Trophoblast cell (in vitro differentiated cells and primary cell): ENCODE measurements at regions not wholly inside any gene's neighbourhood (a gene's known extent, or its start where the extent isn't known, plus 50 kb on each side); places are given as distances from the start of the nearest gene placed in this dataset.
A peak's percentile ranks its signal among the peaks of the same experiment; 100 is the strongest.

ENCODE experiments used
- DNase-seq, 2 donors: peaks; one replicate each; pipeline ENCODE4 v3.0.0-alpha.2; 2016
- H2AFZ ChIP-seq: 2 replicates; pipeline ENCODE4 v1.6.1; 2013; ENCODE audit warnings: low read length, moderate library complexity, mild to moderate bottlenecking; ENCODE audit not compliant: insufficient read depth, poor library complexity
- H2AK5ac ChIP-seq: 2 replicates; pipeline ENCODE4 v1.6.1; 2013; ENCODE audit warnings: mild to moderate bottlenecking, low read length
- H2BK120ac ChIP-seq: 2 replicates; pipeline ENCODE4 v1.6.1; 2013; ENCODE audit warnings: low read length, mild to moderate bottlenecking, moderate library complexity; ENCODE audit not compliant: insufficient read depth, poor library complexity
- H2BK12ac ChIP-seq: 2 replicates; pipeline ENCODE4 v1.6.1; 2013; ENCODE audit warnings: mild to moderate bottlenecking, low read length, moderate library complexity
- H2BK5ac ChIP-seq: 2 replicates; pipeline ENCODE4 v1.6.1; 2013; ENCODE audit warnings: low read length, low read depth, moderate library complexity, mild to moderate bottlenecking; ENCODE audit not compliant: poor library complexity
- H3K14ac ChIP-seq: 2 replicates; pipeline ENCODE4 v1.6.1; 2013; ENCODE audit warnings: mild to moderate bottlenecking, low read length
- H3K18ac ChIP-seq: 2 replicates; pipeline ENCODE4 v1.6.1; 2013; ENCODE audit warnings: mild to moderate bottlenecking, low read length
- H3K23ac ChIP-seq: 2 replicates; pipeline ENCODE4 v1.6.1; 2013; ENCODE audit warnings: low read length
- H3K27ac ChIP-seq: 2 replicates; pipeline ENCODE4 v1.5.1; 2013; ENCODE audit warnings: low read depth, mild to moderate bottlenecking, inconsistent platforms, low read length, moderate library complexity
- H3K27me3 ChIP-seq: 2 replicates; pipeline ENCODE4 v1.6.1; 2013; ENCODE audit warnings: inconsistent platforms, mild to moderate bottlenecking, low read length, moderate library complexity; ENCODE audit not compliant: insufficient read depth
- H3K36me3 ChIP-seq, 2 experiments: 1 replicate in 1 of 2; 2 replicates in 1 of 2; pipeline ENCODE4 v1.6.1; 2013; ENCODE audit warnings: low read length in 2 of 2, mild to moderate bottlenecking in 2 of 2, moderate library complexity in 1 of 2; ENCODE audit not compliant: insufficient read depth in 2 of 2, control insufficient read depth in 1 of 2
- H3K4ac ChIP-seq: 2 replicates; pipeline ENCODE4 v1.6.1; 2013; ENCODE audit warnings: low read depth, mild to moderate bottlenecking, low read length, moderate library complexity
- H3K4me1 ChIP-seq, 2 experiments: 1 replicate in 1 of 2; 2 replicates in 1 of 2; pipeline ENCODE4 v1.6.1; 2013; ENCODE audit warnings: low read length in 2 of 2, mild to moderate bottlenecking in 2 of 2, moderate library complexity in 1 of 2; ENCODE audit not compliant: insufficient read depth in 2 of 2, control insufficient read depth in 1 of 2
- H3K4me2 ChIP-seq: 2 replicates; pipeline ENCODE4 v1.6.1; 2013; ENCODE audit warnings: inconsistent platforms, mild to moderate bottlenecking, low read length, moderate library complexity
- H3K4me3 ChIP-seq: 2 replicates; pipeline ENCODE4 v1.5.1; 2013; ENCODE audit warnings: mild to moderate bottlenecking, low read depth, low read length, inconsistent platforms
- H3K79me1 ChIP-seq: one replicate; pipeline ENCODE4 v1.6.1; 2013; ENCODE audit warnings: low read length
- H3K79me2 ChIP-seq: 2 replicates; pipeline ENCODE4 v1.6.1; 2013; ENCODE audit warnings: low read length, mild to moderate bottlenecking; ENCODE audit not compliant: control insufficient read depth, insufficient read depth, poor library complexity
- H3K9ac ChIP-seq: 2 replicates; pipeline ENCODE4 v1.6.1; 2013; ENCODE audit warnings: mild to moderate bottlenecking, low read length
- H3K9me3 ChIP-seq: 2 replicates; pipeline ENCODE4 v1.6.1; 2013; ENCODE audit warnings: low read depth, mild to moderate bottlenecking, control low read depth, inconsistent platforms, low read length; ENCODE audit not compliant: insufficient read depth
- H4K12ac ChIP-seq: 2 replicates; pipeline ENCODE4 v1.6.1; 2013; ENCODE audit warnings: low read depth, mild to moderate bottlenecking, low read length, moderate library complexity
- H4K8ac ChIP-seq: 2 replicates; pipeline ENCODE4 v1.6.1; 2013; ENCODE audit warnings: low read depth, mild to moderate bottlenecking, low read length, moderate library complexity
- H4K91ac ChIP-seq: one replicate; pipeline ENCODE4 v1.6.1; 2013; ENCODE audit warnings: low read depth, mild to moderate bottlenecking, low read length, moderate library complexity
- WGBS: extraction: QIAGEN DNeasy Blood & Tissue Kit; methylation state at CpG from one replicate; pipeline ENCODE4 v1.1.7; 2013; ENCODE audit warnings: missing lambda C conversion rate; ENCODE audit not compliant: insufficient read length, insufficient coverage; ENCODE audit errors: extremely low coverage; 5-methylcytosine and 5-hydroxymethylcytosine counted together

DNA sequence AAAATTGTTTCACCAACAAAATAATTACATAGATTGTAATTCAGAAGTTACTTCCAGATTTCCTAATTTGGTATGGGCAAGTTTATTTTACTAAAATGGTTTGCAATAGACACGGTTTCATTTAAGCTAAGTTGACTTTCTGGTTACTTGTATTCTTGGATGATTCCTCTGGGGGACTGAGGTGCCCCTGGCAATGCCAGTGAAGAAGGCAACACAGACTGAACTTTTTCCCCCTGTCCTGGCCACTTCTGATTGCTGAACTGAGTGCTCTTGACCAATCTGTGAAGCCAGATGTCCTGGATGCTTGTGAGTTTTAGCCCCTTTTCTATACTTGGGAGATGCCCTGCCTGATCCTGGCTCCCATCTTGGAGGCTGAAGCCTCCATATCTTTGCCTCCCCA is 66.3 kb upstream of the FANCC start:
- H2BK12ac ChIP-seq: peak overlapping the region; percentile 27
- no peaks in the 10 kb centered on the region for H3K79me2 ChIP-seq
- H3K4me2 ChIP-seq: no peak overlapping the region
- H3K9me3 ChIP-seq: no peaks in the 10 kb centered on the region
- H2AK5ac ChIP-seq: peak overlapping the region; percentile 55
- H3K9ac ChIP-seq: no peak overlapping the region
- no peaks in the 10 kb centered on the region for H3K27me3 ChIP-seq
- no peak overlapping the region for H3K18ac ChIP-seq
- peak overlapping the region; percentile 12 for H2BK120ac ChIP-seq
- peak overlapping the region; percentile 56 for H4K91ac ChIP-seq
- H3K27ac ChIP-seq: no peak overlapping the region
- no peak overlapping the region for H3K23ac ChIP-seq
- no peak overlapping the region for H4K12ac ChIP-seq
- H3K4me3 ChIP-seq: no peak overlapping the region
- no peaks in the 10 kb centered on the region for H3K36me3 ChIP-seq
- H2BK5ac ChIP-seq: peak overlapping the region; percentile 14
- no peak overlapping the region for H3K4ac ChIP-seq
- peak overlapping the region; percentile 61 for H3K14ac ChIP-seq
- peak in 1 of 2 donors; percentile 10 for DNase-seq
- no peak overlapping the region for H4K8ac ChIP-seq
- whole genome bisulfite sequencing: no CpG with 5 or more reads among the region's 1 CpG
- no peak overlapping the region for H2AFZ ChIP-seq
- peaks cover 5% of the 10 kb centered on the region for H3K79me1 ChIP-seq
- H3K4me1 ChIP-seq: peaks cover 14 to 18% of the 10 kb centered on the region in 2 experiments

DNA sequence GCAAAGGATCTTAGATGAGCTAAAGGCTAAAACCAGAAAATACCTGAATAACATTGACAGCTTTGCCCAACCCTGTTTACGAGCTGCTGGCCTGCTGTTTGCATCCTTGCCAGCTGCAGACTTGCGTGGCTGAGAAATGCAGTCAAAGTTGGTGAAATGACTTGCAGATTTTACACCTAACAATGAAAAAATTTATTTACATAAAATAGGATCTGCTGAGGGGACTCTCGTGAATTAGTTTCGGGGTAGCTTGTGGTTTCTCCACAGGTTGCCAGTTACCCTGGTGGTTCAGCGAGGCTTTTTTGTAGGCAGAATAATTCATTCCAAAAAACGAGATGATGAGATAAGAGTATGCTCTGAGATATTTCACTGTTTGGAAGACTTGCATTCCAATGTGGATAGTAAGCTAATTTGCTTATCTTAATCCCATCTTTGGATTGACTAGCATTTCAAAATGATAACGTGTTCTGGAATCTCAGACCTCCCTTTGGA is 65.7 kb upstream of the FANCC start:
- Histone ChIP-seq H3K27ac (peak overlapping the region; percentile 24), H3K18ac (no peak overlapping the region), H3K14ac (no peak overlapping the region), H4K12ac (no peak overlapping the region), H4K91ac (peak overlapping the region; percentile 7), H3K36me3 (no peaks in the 10 kb centered on the region), H3K4me1 (peaks cover 14 to 18% of the 10 kb centered on the region in 2 experiments), H3K9ac (no peak overlapping the region), H3K9me3 (no peaks in the 10 kb centered on the region), H2BK12ac (no peak overlapping the region), H2BK120ac (no peak overlapping the region), H3K4ac (no peak overlapping the region), H3K79me1 (peaks cover 5% of the 10 kb centered on the region), H3K27me3 (no peaks in the 10 kb centered on the region), H2AFZ (no peak overlapping the region), H4K8ac (no peak overlapping the region), H3K4me2 (peak overlapping the region; percentile 30), H3K4me3 (no peak overlapping the region), H2BK5ac (no peak overlapping the region), H3K79me2 (no peaks in the 10 kb centered on the region), H2AK5ac (no peak overlapping the region), H3K23ac (no peak overlapping the region)
- WGBS: no CpG with 5 or more reads among the region's 7 CpGs
- DNase-seq: peak; percentile 42 to 95

DNA sequence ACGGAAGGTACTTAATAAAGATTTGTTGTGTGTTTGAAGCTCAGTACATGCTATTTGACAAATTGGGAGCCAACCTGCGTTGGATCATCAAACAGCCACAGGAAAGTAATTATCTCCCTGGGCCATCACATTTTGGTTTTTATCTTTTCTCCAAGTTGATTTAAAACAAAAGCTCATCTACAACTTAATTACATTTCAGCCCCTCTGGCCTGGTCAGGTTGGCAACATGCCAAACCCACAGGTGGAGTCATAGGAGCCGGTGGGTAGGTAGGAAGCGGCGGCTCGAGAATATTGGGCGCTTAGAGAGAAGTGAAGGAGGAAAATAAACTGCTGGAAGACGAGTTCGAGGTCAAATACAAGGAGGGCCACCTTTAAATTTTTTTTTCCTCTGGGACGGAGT is 64.9 kb upstream of the FANCC start:
- Histone ChIP-seq H3K23ac (no peak overlapping the region), H2BK12ac (no peak overlapping the region), H4K91ac (no peak overlapping the region), H3K4ac (no peak overlapping the region), H2AFZ (no peak overlapping the region), H3K79me1 (peaks cover 5% of the 10 kb centered on the region), H4K12ac (no peak overlapping the region), H3K4me2 (no peak overlapping the region), H3K9me3 (no peaks in the 10 kb centered on the region), H3K9ac (no peak overlapping the region), H3K18ac (no peak overlapping the region), H2AK5ac (no peak overlapping the region), H2BK120ac (no peak overlapping the region), H2BK5ac (no peak overlapping the region), H3K36me3 (no peaks in the 10 kb centered on the region), H3K4me3 (no peak overlapping the region), H3K4me1 (peaks cover 14 to 18% of the 10 kb centered on the region in 2 experiments), H3K27ac (no peak overlapping the region), H3K79me2 (no peaks in the 10 kb centered on the region), H3K27me3 (no peaks in the 10 kb centered on the region), H3K14ac (no peak overlapping the region), H4K8ac (no peak overlapping the region)
- DNase-seq: no peak
- no CpG with 5 or more reads among the region's 10 CpGs for WGBS

- Histone ChIP-seq H2BK120ac (no peak overlapping the region), H2AK5ac (no peak overlapping the region), H4K91ac (no peak overlapping the region), H4K12ac (no peak overlapping the region), H3K4me1 (peaks cover 14 to 18% of the 10 kb centered on the region in 2 experiments), H2BK12ac (no peak overlapping the region), H3K36me3 (no peaks in the 10 kb centered on the region), H3K18ac (no peak overlapping the region), H3K27ac (no peak overlapping the region), H3K9me3 (no peaks in the 10 kb centered on the region), H2AFZ (no peak overlapping the region), H3K14ac (no peak overlapping the region), H3K4me3 (no peak overlapping the region), H3K79me2 (no peaks in the 10 kb centered on the region), H3K27me3 (no peaks in the 10 kb centered on the region), H3K4me2 (no peak overlapping the region), H3K4ac (no peak overlapping the region), H3K9ac (no peak overlapping the region), H3K79me1 (peaks cover 5% of the 10 kb centered on the region), H4K8ac (no peak overlapping the region), H3K23ac (no peak overlapping the region), H2BK5ac (no peak overlapping the region)
- no CpG with 5 or more reads among the region's 7 CpGs for WGBS
- no peak for DNase-seq
Observed at GRCh38 chr9:95381221-95381620, 63.7 kb upstream of the FANCC start.
